ENCODE measurements at regions not wholly inside any gene's neighbourhood (a gene's known extent, or its start where the extent isn't known, plus 50 kb on each side); places are given as distances from the start of the nearest gene placed in this dataset.

DNA sequence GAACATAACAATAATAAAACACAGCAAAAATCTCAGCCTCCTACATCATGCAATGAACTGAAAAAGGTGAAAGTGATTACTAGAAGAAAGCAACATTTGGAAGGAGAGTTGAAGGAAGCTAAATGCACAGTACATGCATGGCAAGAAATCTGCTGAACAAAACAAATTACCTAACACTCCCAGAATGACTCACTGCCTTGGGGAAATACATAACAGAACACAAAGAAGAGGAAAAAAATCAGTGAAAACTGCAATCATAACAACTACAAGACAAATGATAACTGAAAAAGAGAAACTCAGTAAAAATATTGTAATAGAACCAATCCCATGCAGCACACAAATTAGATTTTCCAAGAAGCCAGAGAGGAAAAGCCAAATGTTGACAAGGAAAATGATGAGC lies 1513.2 kb downstream of the ARAP2 start:
- Mint-ChIP-seq H3K27me3 (ENCODE audit: low read depth in 3 of 3) (peaks cover 0 to 1% (median 0%) of the 10 kb centered on the region in 3 donors), H3K9me3 (peaks cover 0 to 2% (median 0%) of the 10 kb centered on the region in 7 donors), H3K4me1 (no peaks in the 10 kb centered on the region), H3K4me3 (no peak overlapping the region), H3K27ac (no peak overlapping the region), H3K36me3 (no peaks in the 10 kb centered on the region)
- Histone ChIP-seq H3K4me3 (replicated peaks in 1 of 3; ENCODE audit: low read depth in 2 of 3, low read length in 3 of 3) (no peak overlapping the region), H3K4me2 (replicated peaks; ENCODE audit: extremely low read depth, low read length, poor library complexity, severe bottlenecking) (no peak overlapping the region), H3K36me3 (replicated peaks in 1 of 2; ENCODE audit: control insufficient read depth in 1 of 2, insufficient read depth in 2 of 2, low read length in 2 of 2) (no peaks in the 10 kb centered on the region), H3K27me3 (ENCODE audit: control insufficient read depth in 2 of 2, insufficient read depth in 2 of 2, low read length in 2 of 2) (no peaks in the 10 kb centered on the region), H3K79me2 (ENCODE audit: insufficient read depth, low read length) (no peaks in the 10 kb centered on the region), H2AFZ (ENCODE audit: insufficient read depth, low read depth, low read length, poor library complexity, severe bottlenecking) (no peak overlapping the region), H3K4me1 (ENCODE audit: control insufficient read depth in 1 of 2, insufficient read depth in 2 of 2, low read length in 2 of 2) (no peaks in the 10 kb centered on the region), H4K20me1 (ENCODE audit: insufficient read depth, low read length) (no peaks in the 10 kb centered on the region), H3K27ac (ENCODE audit: low read depth in 1 of 2, low read length in 2 of 2) (no peak overlapping the region), H3K9ac (ENCODE audit: insufficient read depth, low read length, poor library complexity, severe bottlenecking) (no peak overlapping the region), H3K9me3 (replicated peaks in 1 of 2; ENCODE audit: control insufficient read depth in 1 of 2, insufficient read depth in 1 of 2, low read length in 2 of 2) (no peaks in the 10 kb centered on the region)
- intact Hi-C loops (cut with micrococcal nuclease) = no loop called here
- TF ChIP-seq, protein P1, sequence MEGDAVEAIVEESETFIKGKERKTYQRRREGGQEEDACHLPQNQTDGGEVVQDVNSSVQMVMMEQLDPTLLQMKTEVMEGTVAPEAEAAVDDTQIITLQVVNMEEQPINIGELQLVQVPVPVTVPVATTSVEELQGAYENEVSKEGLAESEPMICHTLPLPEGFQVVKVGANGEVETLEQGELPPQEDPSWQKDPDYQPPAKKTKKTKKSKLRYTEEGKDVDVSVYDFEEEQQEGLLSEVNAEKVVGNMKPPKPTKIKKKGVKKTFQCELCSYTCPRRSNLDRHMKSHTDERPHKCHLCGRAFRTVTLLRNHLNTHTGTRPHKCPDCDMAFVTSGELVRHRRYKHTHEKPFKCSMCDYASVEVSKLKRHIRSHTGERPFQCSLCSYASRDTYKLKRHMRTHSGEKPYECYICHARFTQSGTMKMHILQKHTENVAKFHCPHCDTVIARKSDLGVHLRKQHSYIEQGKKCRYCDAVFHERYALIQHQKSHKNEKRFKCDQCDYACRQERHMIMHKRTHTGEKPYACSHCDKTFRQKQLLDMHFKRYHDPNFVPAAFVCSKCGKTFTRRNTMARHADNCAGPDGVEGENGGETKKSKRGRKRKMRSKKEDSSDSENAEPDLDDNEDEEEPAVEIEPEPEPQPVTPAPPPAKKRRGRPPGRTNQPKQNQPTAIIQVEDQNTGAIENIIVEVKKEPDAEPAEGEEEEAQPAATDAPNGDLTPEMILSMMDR (IDR thresholded peaks at IDR 0.05) = no peak
- no peak for DNase-seq

DNA sequence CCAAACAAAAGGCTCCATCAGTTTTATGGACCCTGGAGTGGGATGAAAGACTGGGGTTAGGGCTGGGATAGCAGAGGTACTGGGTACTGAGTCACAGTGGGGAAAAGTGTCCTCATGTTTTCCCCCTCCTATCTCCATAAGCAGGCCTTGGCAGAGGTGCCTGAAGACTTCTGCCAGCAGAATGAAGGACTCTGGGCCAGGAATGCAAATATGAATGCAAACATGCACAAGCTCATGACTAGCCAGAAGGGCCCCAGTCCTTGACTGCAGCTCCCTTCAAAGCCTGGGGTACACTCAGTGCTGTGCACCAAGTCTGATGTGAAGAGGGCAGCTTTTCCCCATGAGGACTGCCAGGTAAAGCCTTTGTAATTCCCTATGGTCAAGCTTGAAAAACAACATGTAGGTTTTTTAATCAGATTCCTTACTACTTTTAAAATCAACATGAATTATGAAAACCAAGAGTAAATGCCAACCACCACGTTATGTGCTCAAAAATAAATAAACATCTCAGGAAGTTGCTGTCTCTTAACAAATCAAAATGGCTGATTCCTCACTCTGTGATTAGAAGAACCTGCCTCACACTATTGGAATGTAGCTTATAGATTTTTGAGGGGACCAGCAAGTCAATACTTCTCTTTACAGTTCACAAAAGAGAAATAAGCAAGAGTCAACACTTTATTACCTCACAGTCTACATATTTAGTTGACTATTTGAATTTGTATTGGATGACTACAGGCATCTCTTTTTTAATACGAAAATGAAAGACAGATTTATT lies 1512.0 kb downstream of the ARAP2 start:
- Histone ChIP-seq H3K27ac (ENCODE audit: low read depth in 1 of 2, low read length in 2 of 2) (no peak overlapping the region), H3K4me2 (replicated peaks; ENCODE audit: extremely low read depth, low read length, poor library complexity, severe bottlenecking) (no peak overlapping the region), H2AFZ (ENCODE audit: insufficient read depth, low read depth, low read length, poor library complexity, severe bottlenecking) (no peak overlapping the region), H3K4me1 (ENCODE audit: control insufficient read depth in 1 of 2, insufficient read depth in 2 of 2, low read length in 2 of 2) (no peaks in the 10 kb centered on the region), H3K36me3 (replicated peaks in 1 of 2; ENCODE audit: control insufficient read depth in 1 of 2, insufficient read depth in 2 of 2, low read length in 2 of 2) (no peaks in the 10 kb centered on the region), H3K79me2 (ENCODE audit: insufficient read depth, low read length) (no peaks in the 10 kb centered on the region), H4K20me1 (ENCODE audit: insufficient read depth, low read length) (no peaks in the 10 kb centered on the region), H3K9ac (ENCODE audit: insufficient read depth, low read length, poor library complexity, severe bottlenecking) (no peak overlapping the region), H3K27me3 (ENCODE audit: control insufficient read depth in 2 of 2, insufficient read depth in 2 of 2, low read length in 2 of 2) (no peaks in the 10 kb centered on the region), H3K4me3 (replicated peaks in 1 of 3; ENCODE audit: low read depth in 2 of 3, low read length in 3 of 3) (no peak overlapping the region), H3K9me3 (replicated peaks in 1 of 2; ENCODE audit: control insufficient read depth in 1 of 2, insufficient read depth in 1 of 2, low read length in 2 of 2) (no peaks in the 10 kb centered on the region)
- TF ChIP-seq, protein P1 (IDR thresholded peaks at IDR 0.05) = no peak
- peaks cover 0 to 1% (median 0%) of the 10 kb centered on the region in 3 donors for H3K27me3 Mint-ChIP-seq (ENCODE audit: low read depth in 3 of 3)
- H3K4me1 Mint-ChIP-seq = no peaks in the 10 kb centered on the region
- H3K4me3 Mint-ChIP-seq = no peak overlapping the region
- H3K9me3 Mint-ChIP-seq = peaks cover 0 to 2% (median 0%) of the 10 kb centered on the region in 7 donors
- no peaks in the 10 kb centered on the region for H3K36me3 Mint-ChIP-seq
- intact Hi-C loops (cut with micrococcal nuclease) = no loop called here
- no peak overlapping the region for H3K27ac Mint-ChIP-seq
- DNase-seq = no peak
- no CpG with 5 or more reads among the region's 2 CpGs for WGBS (ENCODE audit: insufficient coverage)
